ENCODE measurements at regions not wholly inside any gene's neighbourhood (a gene's known extent, or its start where the extent isn't known, plus 50 kb on each side); places are given as distances from the start of the nearest gene placed in this dataset.

DNA sequence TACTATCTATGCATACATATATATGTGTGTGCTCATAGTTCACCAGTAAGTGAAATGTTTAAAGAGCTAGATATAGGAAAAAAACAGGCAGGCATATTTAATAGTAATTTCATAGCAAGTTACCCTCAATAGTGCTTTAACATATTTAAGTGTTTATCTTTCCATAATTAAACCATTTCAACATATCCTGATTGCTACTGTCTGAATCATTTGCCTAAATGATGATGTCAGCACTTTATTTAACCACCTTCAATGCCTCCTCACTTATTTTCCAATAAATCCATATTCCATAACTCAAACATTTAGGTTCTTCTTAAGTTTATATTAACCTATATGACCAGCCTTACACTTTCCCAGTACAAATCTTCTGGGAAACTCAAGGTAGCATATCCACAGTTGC lies 601.1 kb downstream of the ARL4A start:
- TF ChIP-seq SP1 (IDR thresholded peaks at IDR 0.05): no peak
- no peak for TF ChIP-seq FOXA1 (IDR thresholded peaks at IDR 0.05)
- TF ChIP-seq ELF4 (IDR thresholded peaks at IDR 0.05): no peak
- TF ChIP-seq TARDBP (IDR thresholded peaks at IDR 0.05): no peak
- TF ChIP-seq CTBP1 (IDR thresholded peaks at IDR 0.05; ENCODE audit: borderline replicate concordance): no peak
- no peak for TF ChIP-seq HDGF (IDR thresholded peaks at IDR 0.05; ENCODE audit: borderline replicate concordance)
- no peak for TF ChIP-seq FOXK2 (IDR thresholded peaks at IDR 0.05)
- no peak for TF ChIP-seq FOXM1 (IDR thresholded peaks at IDR 0.05; ENCODE audit: borderline replicate concordance)
- TF ChIP-seq ARNT (IDR thresholded peaks at IDR 0.05): no peak
- no peak for TF ChIP-seq NFRKB (IDR thresholded peaks at IDR 0.05)

Measured in HEK293T (cell line).